Esophagus squamous epithelium (tissue), 4 donors: ENCODE measurements at regions not wholly inside any gene's neighbourhood (a gene's known extent, or its start where the extent isn't known, plus 50 kb on each side); places are given as distances from the start of the nearest gene placed in this dataset.

ENCODE experiments used
- POLR2A ChIP-seq, 4 donors: fragments of 450-650 bp; IDR thresholded peaks; one replicate each; pipeline ENCODE4 v1.6.1; 2017; ENCODE audit warnings: antibody characterized with exemption in 4 of 4, mild to moderate bottlenecking in 4 of 4, moderate library complexity in 3 of 4
- TF ChIP-seq, protein P1 (sequence below), 6 experiments: fragments of 450-650 bp in 4 of 6; fragments of 200-600 bp in 2 of 6; sonication (generic) in 2 of 6; IDR thresholded peaks; one replicate each; pipeline ENCODE4 v1.5.1; 2016 to 2019; ENCODE audit warnings: antibody characterized with exemption in 6 of 6, mild to moderate bottlenecking in 4 of 6, moderate library complexity in 4 of 6

DNA sequence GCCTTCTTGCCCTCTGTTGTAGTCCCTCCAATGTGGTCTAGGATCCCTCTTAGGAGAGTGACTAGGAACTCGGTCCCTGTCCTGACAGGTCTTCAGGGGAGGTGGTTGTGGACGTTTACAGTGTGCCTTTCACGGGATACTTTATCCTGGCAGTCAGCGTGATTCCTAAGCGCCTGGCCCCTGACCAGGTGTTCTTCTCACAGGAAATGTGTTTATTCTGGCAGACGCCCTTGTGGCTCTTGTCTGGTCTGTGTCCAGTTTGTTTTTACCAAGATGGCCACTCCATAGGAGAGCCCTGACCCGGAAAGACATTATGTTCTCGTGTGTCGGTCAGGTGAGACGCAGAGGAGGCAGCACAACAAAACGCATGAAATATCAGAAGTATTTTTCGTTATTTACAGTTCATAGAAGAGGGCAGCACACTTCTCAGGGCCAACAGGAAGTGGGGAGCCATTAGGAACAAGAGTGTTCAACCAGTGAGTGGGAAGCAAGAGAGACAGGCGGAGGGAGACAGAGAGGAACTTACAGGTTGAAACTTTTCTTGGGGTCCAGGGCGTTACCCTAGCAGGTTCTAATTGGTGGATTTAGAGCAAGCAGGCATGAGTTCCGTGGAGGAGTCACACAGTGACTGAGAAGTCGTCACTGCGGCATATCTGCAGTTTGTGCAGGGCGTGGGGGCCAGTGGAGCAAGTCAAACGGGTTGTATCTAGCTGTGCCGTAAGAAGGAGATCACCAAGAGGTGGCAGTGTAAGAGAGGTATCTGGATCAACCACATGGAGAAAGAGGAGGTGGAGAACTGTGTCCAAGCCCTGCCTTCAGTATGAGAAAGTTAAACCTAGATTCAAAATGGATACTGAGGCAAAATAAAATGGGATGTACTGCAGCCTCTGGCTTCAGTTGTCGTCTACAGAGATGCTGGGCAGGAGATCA lies 412.9 kb downstream of the ZSWIM6 start:
- TF ChIP-seq POLR2A (IDR thresholded peaks at IDR 0.05) = no peak
- TF ChIP-seq, protein P1, sequence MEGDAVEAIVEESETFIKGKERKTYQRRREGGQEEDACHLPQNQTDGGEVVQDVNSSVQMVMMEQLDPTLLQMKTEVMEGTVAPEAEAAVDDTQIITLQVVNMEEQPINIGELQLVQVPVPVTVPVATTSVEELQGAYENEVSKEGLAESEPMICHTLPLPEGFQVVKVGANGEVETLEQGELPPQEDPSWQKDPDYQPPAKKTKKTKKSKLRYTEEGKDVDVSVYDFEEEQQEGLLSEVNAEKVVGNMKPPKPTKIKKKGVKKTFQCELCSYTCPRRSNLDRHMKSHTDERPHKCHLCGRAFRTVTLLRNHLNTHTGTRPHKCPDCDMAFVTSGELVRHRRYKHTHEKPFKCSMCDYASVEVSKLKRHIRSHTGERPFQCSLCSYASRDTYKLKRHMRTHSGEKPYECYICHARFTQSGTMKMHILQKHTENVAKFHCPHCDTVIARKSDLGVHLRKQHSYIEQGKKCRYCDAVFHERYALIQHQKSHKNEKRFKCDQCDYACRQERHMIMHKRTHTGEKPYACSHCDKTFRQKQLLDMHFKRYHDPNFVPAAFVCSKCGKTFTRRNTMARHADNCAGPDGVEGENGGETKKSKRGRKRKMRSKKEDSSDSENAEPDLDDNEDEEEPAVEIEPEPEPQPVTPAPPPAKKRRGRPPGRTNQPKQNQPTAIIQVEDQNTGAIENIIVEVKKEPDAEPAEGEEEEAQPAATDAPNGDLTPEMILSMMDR (IDR thresholded peaks at IDR 0.05) = peak in 2 of 6 experiments; percentile 13 to 44
